Body of pancreas (tissue), 4 donors: ENCODE measurements at regions not wholly inside any gene's neighbourhood (a gene's known extent, or its start where the extent isn't known, plus 50 kb on each side); places are given as distances from the start of the nearest gene placed in this dataset.

ENCODE experiments used
- ATAC-seq: fragments of 150-250 bp; one replicate; pipeline ENCODE4 v1.9.1; 2016
- DNase-seq, 4 donors: peaks; one replicate each; pipeline ENCODE4 v3.0.0-alpha.2; 2019
- H3K27ac ChIP-seq, 4 donors: fragments of 200-600 bp; sonication (generic); 1 replicate in 3 of 4; 2 replicates in 1 of 4; pipeline versions ENCODE4 v1.5.1 to v1.6.1; 2016 to 2019; ENCODE audit warnings: mild to moderate bottlenecking in 1 of 4, mixed read lengths in 1 of 4, moderate library complexity in 1 of 4
- H3K27me3 ChIP-seq, 2 donors: fragments of 200-600 bp; sonication (generic); one replicate each; pipeline ENCODE4 v1.6.0; 2016; ENCODE audit warnings: mild to moderate bottlenecking in 1 of 2
- H3K36me3 ChIP-seq, 2 donors: fragments of 200-600 bp; sonication (generic); replicated peaks in 1 of 2; 2 replicates each; pipeline ENCODE4 v1.5.1; 2016; ENCODE audit warnings: low read depth in 2 of 2; ENCODE audit not compliant: insufficient read depth in 1 of 2
- H3K4me1 ChIP-seq: fragments of 200-600 bp; sonication (generic); one replicate; pipeline ENCODE4 v1.6.0; 2016
- H3K4me3 ChIP-seq, 2 donors: fragments of 200-600 bp; sonication (generic); 1 replicate in 1 of 2; 2 replicates in 1 of 2; pipeline ENCODE4 v1.5.1; 2016 to 2019
- H3K9me3 ChIP-seq, 3 donors: fragments of 200-600 bp; sonication (generic); 1 replicate in 2 of 3; 2 replicates in 1 of 3; pipeline ENCODE4 v1.5.1; 2016
- POLR2A ChIP-seq, 3 donors: fragments of 450-650 bp; IDR thresholded peaks; one replicate each; pipeline ENCODE4 v1.6.1; 2016; ENCODE audit warnings: antibody characterized with exemption in 3 of 3, mild to moderate bottlenecking in 2 of 3
- WGBS, 2 donors: methylation state at CpG; one replicate each; pipeline ENCODE4 v1.1.5; 2017; 5-methylcytosine and 5-hydroxymethylcytosine counted together
- intact Hi-C: fragments of 100-400 bp; cut with DNase I; formaldehyde crosslinking; loops from one replicate; pipeline ENCODE4 v1.15.1; 2023
- TF ChIP-seq, protein P1 (sequence below), 7 experiments: fragments of 450-650 bp in 4 of 7; fragments of 200-600 bp in 3 of 7; sonication (generic) in 3 of 7; IDR thresholded peaks; one replicate each; pipeline ENCODE4 v1.5.1; 2016 to 2019; ENCODE audit warnings: antibody characterized with exemption in 7 of 7

DNA sequence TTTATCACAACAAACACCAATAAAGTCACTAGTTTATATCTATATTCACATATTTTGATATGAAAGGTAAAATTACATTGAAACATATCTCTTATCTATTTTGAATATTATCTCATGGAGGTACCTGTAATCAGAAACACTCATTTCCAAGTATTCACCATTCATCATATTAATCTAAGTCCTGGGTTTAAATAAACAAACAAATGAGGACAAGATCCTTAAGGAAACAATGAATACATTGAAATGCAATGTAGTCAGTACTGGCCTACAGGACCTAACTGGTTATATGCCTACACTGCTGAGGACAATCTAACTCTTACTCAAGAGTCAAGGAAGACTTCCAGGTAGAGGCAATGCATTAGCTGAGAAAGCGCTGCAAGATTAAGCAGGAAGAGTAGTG lies 1411.9 kb upstream of the RAG2 start:
- Histone ChIP-seq H3K4me3 (no peak overlapping the region), H3K36me3 (no peaks in the 10 kb centered on the region), H3K4me1 (no peaks in the 10 kb centered on the region), H3K27me3 (no peaks in the 10 kb centered on the region), H3K9me3 (no peaks in the 10 kb centered on the region), H3K27ac (no peak overlapping the region)
- TF ChIP-seq POLR2A (IDR thresholded peaks at IDR 0.05), result no peak
- TF ChIP-seq, protein P1, sequence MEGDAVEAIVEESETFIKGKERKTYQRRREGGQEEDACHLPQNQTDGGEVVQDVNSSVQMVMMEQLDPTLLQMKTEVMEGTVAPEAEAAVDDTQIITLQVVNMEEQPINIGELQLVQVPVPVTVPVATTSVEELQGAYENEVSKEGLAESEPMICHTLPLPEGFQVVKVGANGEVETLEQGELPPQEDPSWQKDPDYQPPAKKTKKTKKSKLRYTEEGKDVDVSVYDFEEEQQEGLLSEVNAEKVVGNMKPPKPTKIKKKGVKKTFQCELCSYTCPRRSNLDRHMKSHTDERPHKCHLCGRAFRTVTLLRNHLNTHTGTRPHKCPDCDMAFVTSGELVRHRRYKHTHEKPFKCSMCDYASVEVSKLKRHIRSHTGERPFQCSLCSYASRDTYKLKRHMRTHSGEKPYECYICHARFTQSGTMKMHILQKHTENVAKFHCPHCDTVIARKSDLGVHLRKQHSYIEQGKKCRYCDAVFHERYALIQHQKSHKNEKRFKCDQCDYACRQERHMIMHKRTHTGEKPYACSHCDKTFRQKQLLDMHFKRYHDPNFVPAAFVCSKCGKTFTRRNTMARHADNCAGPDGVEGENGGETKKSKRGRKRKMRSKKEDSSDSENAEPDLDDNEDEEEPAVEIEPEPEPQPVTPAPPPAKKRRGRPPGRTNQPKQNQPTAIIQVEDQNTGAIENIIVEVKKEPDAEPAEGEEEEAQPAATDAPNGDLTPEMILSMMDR (IDR thresholded peaks at IDR 0.05), result no peak
- ATAC-seq, result no peak
- intact Hi-C loops, result no loop called here
- no peak for DNase-seq
- WGBS, 2 donors, result 89 to 100% methylated on average over 1 of the region's 1 CpG

DNA sequence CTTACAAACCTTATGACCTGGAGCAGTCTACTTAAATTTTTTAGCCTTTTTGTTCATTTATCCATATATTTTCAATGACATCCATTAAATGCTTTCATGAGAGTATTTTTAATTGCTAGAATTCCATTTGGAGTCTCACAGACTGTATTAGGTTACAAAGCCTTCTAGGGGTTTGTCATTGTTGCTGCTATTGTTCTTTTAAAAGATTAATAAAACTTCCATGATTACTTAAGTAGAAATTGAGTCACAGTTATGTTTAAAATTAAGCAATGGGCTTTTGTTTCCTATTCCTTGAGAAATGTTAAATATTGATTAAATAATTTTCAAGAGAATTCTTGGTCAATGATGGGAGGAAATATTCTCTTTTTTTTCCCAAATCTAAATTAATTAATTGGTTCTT lies 1408.4 kb upstream of the RAG2 start:
- H3K4me1 ChIP-seq, result no peaks in the 10 kb centered on the region
- TF ChIP-seq, protein P1 (IDR thresholded peaks at IDR 0.05), result no peak
- no peak for TF ChIP-seq POLR2A (IDR thresholded peaks at IDR 0.05)
- no peaks in the 10 kb centered on the region for H3K27me3 ChIP-seq
- no peak overlapping the region for H3K4me3 ChIP-seq
- H3K36me3 ChIP-seq, result no peaks in the 10 kb centered on the region
- no peaks in the 10 kb centered on the region for H3K9me3 ChIP-seq
- no peak for DNase-seq
- no peak overlapping the region for H3K27ac ChIP-seq
- ATAC-seq, result no peak
- intact Hi-C loops, result no loop called here

DNA sequence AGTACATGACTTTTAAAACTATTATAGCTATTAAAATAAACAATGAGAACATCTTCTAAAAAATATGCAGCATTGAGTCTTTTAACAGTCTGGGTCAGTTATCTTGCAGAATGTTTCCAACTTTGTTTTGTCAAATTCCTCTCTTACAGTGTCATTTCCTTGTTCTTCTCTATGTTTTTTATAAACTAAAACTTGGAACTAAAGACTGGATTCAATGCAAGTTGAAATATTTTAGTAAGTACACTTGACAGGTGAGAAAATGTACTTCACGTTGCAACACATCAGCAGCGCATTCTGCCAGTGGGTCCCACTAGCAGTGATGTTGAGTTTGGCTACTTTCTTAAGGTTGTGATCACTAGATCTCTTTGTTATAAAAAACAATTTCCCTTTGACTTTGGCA lies 1407.6 kb upstream of the RAG2 start:
- ATAC-seq, result no peak
- intact Hi-C loops, result no loop called here
- H3K27ac ChIP-seq, result no peak overlapping the region
- H3K4me3 ChIP-seq, result no peak overlapping the region
- no peaks in the 10 kb centered on the region for H3K27me3 ChIP-seq
- H3K36me3 ChIP-seq, result no peaks in the 10 kb centered on the region
- no peaks in the 10 kb centered on the region for H3K9me3 ChIP-seq
- WGBS, 2 donors, result 71 to 83% methylated on average over 2 of the region's 2 CpGs
- TF ChIP-seq, protein P1 (IDR thresholded peaks at IDR 0.05), result no peak
- no peak for TF ChIP-seq POLR2A (IDR thresholded peaks at IDR 0.05)
- no peak for DNase-seq
- H3K4me1 ChIP-seq, result no peaks in the 10 kb centered on the region

DNA sequence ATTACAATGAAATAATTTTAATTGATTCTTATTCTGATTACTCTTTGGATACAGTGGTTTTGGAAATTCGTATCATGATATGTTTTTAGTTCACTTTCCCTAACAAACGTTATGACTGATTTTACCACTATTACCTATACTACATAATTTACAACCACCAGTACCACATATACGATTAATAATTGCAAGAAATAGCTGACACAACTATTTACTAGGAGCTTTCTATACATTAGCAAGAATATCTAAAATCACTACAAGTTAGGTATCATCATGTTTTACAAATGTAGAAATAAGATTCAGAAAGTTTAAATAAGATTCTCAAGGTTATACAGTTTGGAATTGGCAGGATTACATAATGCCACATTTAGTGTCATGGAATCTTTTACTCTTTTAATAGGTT lies 1401.1 kb upstream of the RAG2 start:
- Histone ChIP-seq H3K9me3 (no peaks in the 10 kb centered on the region), H3K36me3 (no peaks in the 10 kb centered on the region), H3K4me1 (no peaks in the 10 kb centered on the region), H3K27ac (no peak overlapping the region), H3K4me3 (no peak overlapping the region), H3K27me3 (no peaks in the 10 kb centered on the region)
- ATAC-seq (no peak), DNase-seq (no peak)
- intact Hi-C loops, result no loop called here
- WGBS, 2 donors, result 59 to 71% methylated on average over 3 of the region's 3 CpGs
- TF ChIP-seq, protein P1 (IDR thresholded peaks at IDR 0.05), result no peak
- TF ChIP-seq POLR2A (IDR thresholded peaks at IDR 0.05), result no peak

DNA sequence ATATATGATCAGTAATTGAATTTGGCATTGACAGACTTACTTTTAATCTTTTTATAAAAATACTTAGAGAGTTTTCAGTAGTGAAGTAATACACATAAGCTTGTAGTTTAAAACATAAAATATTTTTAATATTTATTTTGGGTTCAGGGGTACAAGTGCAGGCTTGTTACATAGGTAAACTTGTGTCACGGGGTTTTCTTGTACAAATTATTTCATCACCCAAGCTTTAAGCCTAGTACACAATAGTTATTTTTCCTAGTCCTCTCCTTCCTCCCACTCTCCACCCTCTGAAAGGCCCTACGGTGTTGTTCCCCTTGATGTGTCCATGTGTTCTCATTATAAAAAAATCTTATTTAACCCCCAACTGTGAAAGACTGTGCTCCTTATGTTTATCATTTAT lies 1397.8 kb upstream of the RAG2 start:
- DNase-seq (no peak), ATAC-seq (no peak)
- Histone ChIP-seq H3K36me3 (no peaks in the 10 kb centered on the region), H3K27me3 (no peaks in the 10 kb centered on the region), H3K9me3 (no peaks in the 10 kb centered on the region), H3K4me3 (no peak overlapping the region), H3K27ac (no peak overlapping the region), H3K4me1 (no peaks in the 10 kb centered on the region)
- 62 to 77% methylated on average over 2 of the region's 2 CpGs for WGBS, 2 donors
- TF ChIP-seq POLR2A (IDR thresholded peaks at IDR 0.05), result no peak
- TF ChIP-seq, protein P1 (IDR thresholded peaks at IDR 0.05), result no peak
- intact Hi-C loops, result no loop called here
